Colonic mucosa (tissue), 4 donors: ENCODE measurements at regions not wholly inside any gene's neighbourhood (a gene's known extent, or its start where the extent isn't known, plus 50 kb on each side); places are given as distances from the start of the nearest gene placed in this dataset.

Experiments used
- DNase-seq: peaks from one replicate; pipeline ENCODE4 v3.0.0-alpha.2; 2020
- H3K27ac ChIP-seq: fragments of 200-600 bp; one replicate; pipeline ENCODE4 v1.8.0; 2021
- H3K27me3 ChIP-seq: fragments of 200-600 bp; one replicate; pipeline ENCODE4 v1.8.0; 2021
- H3K36me3 ChIP-seq: fragments of 200-600 bp; one replicate; pipeline ENCODE4 v1.8.0; 2021
- H3K4me1 ChIP-seq: fragments of 200-600 bp; one replicate; pipeline ENCODE4 v1.8.0; 2021; ENCODE audit warnings: mild to moderate bottlenecking
- H3K4me3 ChIP-seq: fragments of 200-600 bp; one replicate; pipeline ENCODE4 v1.8.0; 2021
- H3K9ac ChIP-seq, 2 donors: one replicate each; pipeline ENCODE4 v1.7.0; 2013; ENCODE audit warnings: control low read depth in 2 of 2, low read depth in 2 of 2, low read length in 2 of 2
- H3K9me3 ChIP-seq: fragments of 200-600 bp; one replicate; pipeline ENCODE4 v1.8.0; 2021
- CTCF ChIP-seq: fragments of 200-600 bp; IDR thresholded peaks from one replicate; pipeline ENCODE4 v1.8.0; 2022; ENCODE audit warnings: antibody characterized with exemption, mild to moderate bottlenecking
- intact Hi-C: fragments of 100-400 bp; cut with DNase I; formaldehyde crosslinking; loops from one replicate; pipeline ENCODE4 v1.14.1; 2022
- donor health status: healthy.
- donor health status: DM: no; HTN: no; CAD: no.
- donor health status: DM: no; HTN: no; CAD: no.

DNA sequence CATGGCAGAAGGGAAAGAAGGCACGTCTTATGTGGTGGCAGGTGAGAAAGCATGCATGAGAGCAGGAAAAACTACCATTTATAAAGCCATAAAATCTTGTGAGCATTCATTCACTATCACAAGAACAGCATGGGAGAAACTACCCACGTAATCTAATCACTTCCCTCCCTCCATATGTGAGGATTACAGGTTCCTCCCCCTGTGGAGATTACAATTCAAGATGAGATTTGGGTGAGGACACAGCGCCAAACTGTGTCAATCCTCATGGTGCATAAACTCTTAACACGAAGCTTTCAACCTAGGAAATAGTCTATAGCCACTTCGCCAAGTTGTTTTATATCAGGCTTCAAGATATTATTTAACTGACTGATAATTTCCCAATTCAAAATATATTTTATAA lies 595.5 kb downstream of the FBXO15 start:
- DNase-seq = no peak
- Histone ChIP-seq H3K27ac (no peak overlapping the region), H3K9ac (no peak overlapping the region), H3K4me3 (no peak overlapping the region), H3K36me3 (no peaks in the 10 kb centered on the region), H3K9me3 (no peaks in the 10 kb centered on the region), H3K27me3 (no peaks in the 10 kb centered on the region), H3K4me1 (no peaks in the 10 kb centered on the region)
- TF ChIP-seq CTCF = no peak
- intact Hi-C loops = no loop called here

- no peak overlapping the region for H3K27ac ChIP-seq
- no peak for TF ChIP-seq CTCF
- intact Hi-C loops = no loop called here
- no peak for DNase-seq
- H3K9me3 ChIP-seq = no peaks in the 10 kb centered on the region
- H3K27me3 ChIP-seq = no peaks in the 10 kb centered on the region
- no peaks in the 10 kb centered on the region for H3K4me1 ChIP-seq
- no peak overlapping the region for H3K4me3 ChIP-seq
- no peaks in the 10 kb centered on the region for H3K36me3 ChIP-seq
- H3K9ac ChIP-seq = no peak overlapping the region
Observed at GRCh38 chr18:73551211-73551610, 596.4 kb downstream of the FBXO15 start.

DNA sequence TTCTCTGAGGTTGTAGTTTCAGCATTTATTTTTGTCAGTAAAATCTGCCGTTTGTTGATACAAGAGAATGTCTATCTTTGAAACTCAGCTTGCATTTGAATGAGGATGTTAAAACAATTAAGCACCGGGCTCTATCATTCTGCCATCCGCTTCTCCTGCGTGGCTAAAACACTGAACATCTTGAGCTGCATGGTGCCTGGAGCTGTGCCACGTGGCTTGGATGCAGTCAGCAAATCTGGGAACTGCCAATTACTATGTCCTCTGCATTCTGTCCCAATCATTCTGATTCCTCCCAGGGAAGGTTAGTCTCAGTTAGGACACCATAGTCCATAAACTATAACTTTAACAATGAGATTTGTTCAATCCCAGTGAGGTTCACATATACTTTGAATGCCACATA lies 598.4 kb downstream of the FBXO15 start:
- Histone ChIP-seq H3K27ac (no peak overlapping the region), H3K36me3 (no peaks in the 10 kb centered on the region), H3K9ac (no peak overlapping the region), H3K4me3 (no peak overlapping the region), H3K9me3 (no peaks in the 10 kb centered on the region), H3K4me1 (no peaks in the 10 kb centered on the region), H3K27me3 (no peaks in the 10 kb centered on the region)
- no peak for TF ChIP-seq CTCF
- intact Hi-C loops = no loop called here
- DNase-seq = no peak

DNA sequence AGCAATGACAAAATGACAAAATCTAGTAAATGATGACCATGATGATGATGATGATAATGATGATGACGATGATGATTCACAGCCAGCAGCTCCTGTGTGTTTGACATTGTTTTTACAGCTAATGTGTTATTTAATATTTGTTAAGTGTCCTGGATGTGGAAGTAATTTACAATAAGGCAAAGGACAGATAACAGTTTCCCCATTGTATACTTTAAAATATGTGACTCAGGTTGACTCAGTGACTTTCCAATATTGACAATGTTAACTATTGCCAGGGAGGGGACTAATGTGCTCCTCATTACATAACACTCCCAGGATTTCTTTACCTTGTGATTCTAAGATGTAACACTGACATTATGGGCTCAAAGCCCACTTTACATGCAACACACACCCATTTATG lies 602.2 kb downstream of the FBXO15 start:
- Histone ChIP-seq H3K27ac (no peak overlapping the region), H3K4me3 (no peak overlapping the region), H3K27me3 (no peaks in the 10 kb centered on the region), H3K4me1 (no peaks in the 10 kb centered on the region), H3K36me3 (no peaks in the 10 kb centered on the region), H3K9ac (no peak overlapping the region), H3K9me3 (no peaks in the 10 kb centered on the region)
- no peak for TF ChIP-seq CTCF
- intact Hi-C loops = no loop called here
- DNase-seq = no peak

GRCh38 chr18:73544617-73545016 lies 603.0 kb downstream of the FBXO15 start:
- Histone ChIP-seq H3K27ac (no peak overlapping the region), H3K27me3 (no peaks in the 10 kb centered on the region)

More at GRCh38 chr18:73544617-73545016, 603.0 kb downstream of the FBXO15 start:
- no peaks in the 10 kb centered on the region for H3K9me3 ChIP-seq
- DNase-seq = no peak
- no peaks in the 10 kb centered on the region for H3K36me3 ChIP-seq
- no peaks in the 10 kb centered on the region for H3K4me1 ChIP-seq
- intact Hi-C loops = no loop called here
- H3K9ac ChIP-seq = no peak overlapping the region
- TF ChIP-seq CTCF = no peak
- H3K4me3 ChIP-seq = no peak overlapping the region
